HG03039 (cell line): ENCODE measurements at regions not wholly inside any gene's neighbourhood (a gene's known extent, or its start where the extent isn't known, plus 50 kb on each side); places are given as distances from the start of the nearest gene placed in this dataset.

Experiments
- ATAC-seq: cut with Tn5 transposase; IDR thresholded peaks from one replicate; pipeline ENCODE4 v1.9.1; 2021; ENCODE audit warnings: mild to moderate bottlenecking, moderate library complexity; ENCODE audit not compliant: unreplicated experiment

DNA sequence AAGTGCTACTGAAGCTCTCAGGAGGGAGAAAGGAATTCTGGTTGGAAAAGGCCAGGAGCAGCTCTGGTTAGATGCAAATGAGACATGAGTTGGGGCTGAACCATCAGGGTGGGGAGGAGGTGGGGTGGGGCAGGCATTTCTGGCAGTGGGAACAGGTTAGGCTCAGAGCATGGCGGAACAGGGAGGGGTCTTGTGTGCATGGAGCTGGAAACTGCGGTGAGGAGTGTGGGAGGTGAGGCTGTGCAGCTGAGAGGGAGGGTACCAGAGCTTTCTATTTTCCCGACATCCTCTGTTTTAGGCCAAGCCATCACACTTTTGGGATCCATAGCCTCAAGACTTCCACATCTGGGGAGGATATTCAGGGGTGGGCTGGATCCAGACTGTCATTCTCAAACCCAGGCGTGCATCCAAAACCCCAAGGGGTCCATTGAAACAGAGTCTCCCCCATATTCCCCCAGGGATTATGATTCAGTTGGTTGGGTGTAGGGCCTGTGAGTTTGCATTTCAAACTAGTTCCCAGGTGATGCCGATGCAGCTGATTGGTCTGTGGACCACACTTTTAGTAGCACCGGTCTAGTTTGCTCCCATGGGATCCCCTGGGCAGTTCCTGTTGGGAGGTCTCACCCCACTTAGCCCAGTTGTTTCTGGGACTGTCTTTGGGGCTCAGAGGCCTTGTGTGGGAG, 100.9 kb upstream of the TLE3 start:
- ATAC-seq, result no peak

GRCh38 chr15:70197945-70198361, 100.2 kb upstream of the TLE3 start:
- no peak for ATAC-seq

GRCh38 chr15:70197318-70197944, 99.7 kb upstream of the TLE3 start:
- no peak for ATAC-seq

- peak; percentile 66 for ATAC-seq
Measured at GRCh38 chr15:70196372-70197316, 98.9 kb upstream of the TLE3 start.

GRCh38 chr15:70195587-70196305, 98.0 kb upstream of the TLE3 start:
- no peak for ATAC-seq

- ATAC-seq, result no peak
Measured at GRCh38 chr15:70195171-70195570, 97.5 kb upstream of the TLE3 start.

GRCh38 chr15:70194266-70194665, 96.5 kb upstream of the TLE3 start:
- no peak for ATAC-seq

GRCh38 chr15:70193734-70194133, 96.0 kb upstream of the TLE3 start:
- no peak for ATAC-seq

DNA sequence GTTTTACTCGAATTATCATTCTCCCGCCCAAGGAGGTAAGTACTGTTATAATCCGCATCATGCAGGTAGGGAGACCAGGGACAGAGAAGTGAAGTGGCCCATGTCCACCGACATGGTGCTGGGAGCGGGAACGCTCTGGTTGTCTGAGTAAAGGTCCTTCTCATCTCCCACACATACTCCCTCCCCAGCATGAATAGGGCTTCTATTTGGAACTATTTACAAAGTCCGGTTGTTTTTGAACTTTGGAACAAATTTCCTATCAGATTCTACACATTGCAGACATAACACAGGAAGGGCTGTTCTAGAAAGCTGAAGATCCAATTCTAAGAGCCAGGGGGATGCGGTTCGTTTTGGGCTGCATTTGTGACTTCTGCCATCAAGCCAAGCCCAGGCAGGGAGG, 94.8 kb upstream of the TLE3 start:
- ATAC-seq, result no peak

GRCh38 chr15:70192041-70192440, 94.3 kb upstream of the TLE3 start:
- no peak for ATAC-seq

DNA sequence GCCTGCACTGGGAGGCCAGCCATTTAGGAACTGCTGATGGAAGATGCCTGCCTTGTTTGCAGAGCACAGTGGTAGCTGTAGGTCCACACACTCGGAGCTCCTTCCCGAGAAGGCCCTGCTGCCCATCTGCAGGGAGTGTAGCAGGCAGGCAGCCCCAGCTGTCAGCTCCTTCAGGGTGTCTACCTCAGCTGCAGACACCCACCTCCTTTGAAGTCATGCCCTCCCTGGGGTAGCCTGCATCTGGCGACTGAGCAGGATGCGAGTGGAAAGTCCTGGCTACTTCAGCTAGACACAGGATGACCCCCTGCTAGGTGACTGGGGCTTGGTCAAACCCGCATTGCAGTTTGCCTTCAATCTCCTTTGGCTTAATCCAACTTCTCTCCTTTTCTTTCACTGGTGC, 93.2 kb upstream of the TLE3 start:
- no peak for ATAC-seq

- ATAC-seq, result no peak
Measured at GRCh38 chr15:70189826-70190695, 92.3 kb upstream of the TLE3 start.

GRCh38 chr15:70188286-70188685, 90.6 kb upstream of the TLE3 start:
- no peak for ATAC-seq

DNA sequence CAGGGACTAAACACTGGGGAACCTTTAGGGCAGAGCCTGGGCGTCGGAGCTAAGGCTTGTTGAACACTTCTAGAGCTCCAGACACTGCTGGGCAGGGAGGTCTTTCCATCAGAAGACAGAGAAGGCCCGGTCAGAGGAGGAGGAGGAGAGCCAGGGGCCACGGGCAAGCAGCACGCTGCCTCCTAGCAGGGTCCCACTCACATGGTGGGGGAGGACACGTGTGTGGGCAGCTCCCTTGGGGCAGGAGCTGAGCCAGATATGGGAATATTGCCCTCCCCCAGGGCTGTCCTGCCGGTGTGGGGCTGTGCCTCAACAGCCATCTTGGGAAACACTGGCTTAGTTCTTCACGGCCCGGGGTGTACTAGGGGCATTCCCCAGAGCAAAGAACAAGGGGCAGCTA, 89.6 kb upstream of the TLE3 start:
- no peak for ATAC-seq

- no peak for ATAC-seq
Measured at GRCh38 chr15:70186152-70186551, 88.4 kb upstream of the TLE3 start.

DNA sequence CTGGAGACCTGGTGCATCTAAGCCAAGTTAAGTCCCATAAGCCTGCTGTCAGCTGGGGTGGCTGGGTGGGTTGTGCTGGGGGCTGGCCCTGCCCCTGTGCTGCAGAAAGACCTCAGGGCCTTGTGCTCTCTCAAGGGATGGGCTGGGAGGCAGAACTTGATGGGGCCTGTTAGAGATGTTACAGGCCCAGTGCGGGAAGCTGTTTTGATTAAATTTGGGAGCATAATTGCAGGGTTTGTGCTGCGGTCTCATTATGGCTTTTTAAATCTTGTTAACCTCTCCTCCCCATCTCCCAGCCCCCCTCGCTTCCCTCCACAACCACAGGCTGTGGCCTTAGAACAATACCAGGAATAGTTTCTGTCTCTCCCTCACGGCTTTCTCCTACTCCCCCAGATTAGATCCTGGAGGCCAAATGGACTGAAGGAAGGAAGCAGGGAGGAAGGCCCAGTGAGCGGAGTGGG, 87.6 kb upstream of the TLE3 start:
- ATAC-seq, result no peak

GRCh38 chr15:70182858-70183695, 85.4 kb upstream of the TLE3 start:
- ATAC-seq, result no peak

DNA sequence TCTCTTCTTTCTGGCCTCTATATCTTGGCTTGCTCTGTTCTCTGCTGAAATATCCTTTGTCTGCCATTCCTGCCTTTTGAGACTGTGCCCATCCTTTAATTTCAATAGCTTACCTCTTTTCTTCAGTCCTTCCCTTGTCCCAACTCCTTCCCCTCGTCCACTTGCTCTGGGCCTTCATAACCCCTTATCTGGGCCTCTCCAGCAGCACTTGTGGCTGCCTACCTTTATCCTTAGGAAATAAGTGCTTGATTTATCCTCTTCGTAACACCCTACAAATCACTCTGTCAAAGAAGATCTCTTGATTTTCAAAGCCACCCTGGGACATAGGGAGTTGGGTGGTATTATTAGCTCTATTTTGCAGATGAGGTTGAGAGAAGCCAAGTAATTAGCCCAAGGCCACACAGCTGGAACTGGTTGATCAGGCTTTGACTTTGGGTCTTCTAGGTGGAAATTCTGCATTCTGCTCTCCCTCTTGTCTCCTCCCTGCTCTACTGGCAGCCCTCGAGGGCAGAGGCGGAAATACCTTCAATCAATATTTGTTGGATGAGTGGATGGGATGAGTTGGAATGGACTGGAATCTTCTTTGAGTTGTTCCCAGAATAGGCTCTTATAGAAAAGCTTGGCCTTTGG, 84.0 kb upstream of the TLE3 start:
- no peak for ATAC-seq
